ENCODE measurements at regions not wholly inside any gene's neighbourhood (a gene's known extent, or its start where the extent isn't known, plus 50 kb on each side); places are given as distances from the start of the nearest gene placed in this dataset.
"Not testable (repeated sequence)": the region's sequence is repeated elsewhere in the genome, so short reads cannot be mapped to it uniquely, and the experiment has no call there.

- DNase-seq (ENCODE audit: low read depth, low spot score), result no peak
These were observed 256.0 kb downstream of the SV2B start for GRCh38 chr15:91356083-91356482.

GRCh38 chr15:91357011-91357410 lies 257.0 kb downstream of the SV2B start:
- no peak for DNase-seq (ENCODE audit: low read depth, low spot score)

GRCh38 chr15:91357486-91357885 lies 257.4 kb downstream of the SV2B start:
- no peak for DNase-seq (ENCODE audit: low read depth, low spot score)

- no peak for DNase-seq (ENCODE audit: low read depth, low spot score)
These were observed 258.3 kb downstream of the SV2B start for GRCh38 chr15:91358405-91358804.

GRCh38 chr15:91361696-91362095 lies 261.6 kb downstream of the SV2B start:
- not testable (repeated sequence) for DNase-seq (ENCODE audit: low read depth, low spot score)

GRCh38 chr15:91366111-91366510 lies 266.1 kb downstream of the SV2B start:
- no peak for DNase-seq (ENCODE audit: low read depth, low spot score)

- no peak for DNase-seq (ENCODE audit: low read depth, low spot score)
These were observed 268.6 kb downstream of the SV2B start for GRCh38 chr15:91368611-91369010.

- no peak for DNase-seq (ENCODE audit: low read depth, low spot score)
These were observed 269.8 kb downstream of the SV2B start for GRCh38 chr15:91369823-91370222.

- not testable (repeated sequence) for DNase-seq (ENCODE audit: low read depth, low spot score)
These were observed 271.3 kb downstream of the SV2B start for GRCh38 chr15:91371345-91371744.

- DNase-seq (ENCODE audit: low read depth, low spot score), result no peak
These were observed 274.3 kb downstream of the SV2B start for GRCh38 chr15:91374336-91374735.

- DNase-seq (ENCODE audit: low read depth, low spot score), result no peak
These were observed 276.0 kb downstream of the SV2B start for GRCh38 chr15:91376038-91376437.

GRCh38 chr15:91380114-91380513 lies 280.1 kb downstream of the SV2B start:
- no peak for DNase-seq (ENCODE audit: low read depth, low spot score)

GRCh38 chr15:91383532-91383931 lies 283.5 kb downstream of the SV2B start:
- no peak for DNase-seq (ENCODE audit: low read depth, low spot score)

GRCh38 chr15:91384189-91384730 lies 284.2 kb downstream of the SV2B start:
- no peak for DNase-seq (ENCODE audit: low read depth, low spot score)

- DNase-seq (ENCODE audit: low read depth, low spot score), result no peak
These were observed 285.3 kb downstream of the SV2B start for GRCh38 chr15:91385311-91385710.

- no peak for DNase-seq (ENCODE audit: low read depth, low spot score)
These were observed 293.1 kb downstream of the SV2B start for GRCh38 chr15:91393186-91393585.

- DNase-seq (ENCODE audit: low read depth, low spot score), result no peak
These were observed 300.4 kb downstream of the SV2B start for GRCh38 chr15:91400481-91400880.

GRCh38 chr15:91407269-91407889 lies 307.3 kb downstream of the SV2B start:
- DNase-seq (ENCODE audit: low read depth, low spot score), result no peak

- DNase-seq (ENCODE audit: low read depth, low spot score), result no peak
These were observed 308.5 kb downstream of the SV2B start for GRCh38 chr15:91408476-91409076.

- no peak for DNase-seq (ENCODE audit: low read depth, low spot score)
These were observed 309.3 kb downstream of the SV2B start for GRCh38 chr15:91409387-91409786.

GRCh38 chr15:91411586-91411985 lies 311.5 kb downstream of the SV2B start:
- DNase-seq (ENCODE audit: low read depth, low spot score), result no peak

GRCh38 chr15:91412138-91412928 lies 312.3 kb downstream of the SV2B start:
- DNase-seq (ENCODE audit: low read depth, low spot score), result no peak

GRCh38 chr15:91413142-91413541 lies 313.1 kb downstream of the SV2B start:
- DNase-seq (ENCODE audit: low read depth, low spot score), result no peak

Data from activated naive CD8-positive, alpha-beta T cell treated with anti-CD3 and anti-CD28 coated beads, Interleukin-2, amount 50 U/mL, for 16 hours (primary cell).